ENCODE measurements at regions not wholly inside any gene's neighbourhood (a gene's known extent, or its start where the extent isn't known, plus 50 kb on each side); places are given as distances from the start of the nearest gene placed in this dataset.

DNA sequence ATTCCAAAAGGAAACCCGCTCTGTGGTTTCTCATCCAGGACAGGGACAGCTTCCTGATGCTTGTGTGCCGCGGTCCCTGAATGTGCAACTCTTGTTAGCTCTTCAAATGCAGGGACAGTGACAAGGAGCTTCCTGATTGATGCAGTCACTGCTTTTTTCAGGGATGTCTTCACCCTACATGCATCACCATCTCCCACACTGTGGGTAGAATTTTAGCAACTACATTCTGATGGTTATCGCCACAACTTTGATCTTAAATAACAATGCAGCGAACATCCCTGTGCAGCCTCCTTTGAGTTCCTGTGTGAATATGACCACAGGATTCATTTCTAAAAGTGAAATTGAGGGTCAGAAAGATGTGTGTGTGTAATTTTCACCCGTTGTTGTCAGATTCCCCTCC, 115.0 kb downstream of the GGTLC2 start:
- Histone ChIP-seq H3K9me3 (ENCODE audit: low read depth) (no peaks in the 10 kb centered on the region), H3K79me2 (no peaks in the 10 kb centered on the region), H3K27ac (no peak overlapping the region), H3K36me3 (replicated peaks; ENCODE audit: insufficient read depth, low read depth) (no peaks in the 10 kb centered on the region), H3K4me1 (ENCODE audit: insufficient read depth) (no peaks in the 10 kb centered on the region), H4K20me1 (ENCODE audit: insufficient read depth, poor library complexity, severe bottlenecking) (no peaks in the 10 kb centered on the region), H3K27me3 (no peaks in the 10 kb centered on the region), H3K9me2 (replicated peaks; ENCODE audit: insufficient read depth) (no peaks in the 10 kb centered on the region), H2AFZ (no peak overlapping the region), H3K4me2 (no peak overlapping the region), H3K4me3 (no peak overlapping the region)
- 76% methylated on average over 6 of the region's 6 CpGs for WGBS (ENCODE audit: low lambda C conversion rate, missing lambda C conversion rate)
- no peak for TF ChIP-seq EZH2 (IDR thresholded peaks at IDR 0.05; ENCODE audit: borderline replicate concordance)
- TF ChIP-seq EZH2phosphoT487 (IDR thresholded peaks at IDR 0.05; ENCODE audit: low read depth, severe bottlenecking, unreplicated experiment) = no peak
- TF ChIP-seq, protein P1, sequence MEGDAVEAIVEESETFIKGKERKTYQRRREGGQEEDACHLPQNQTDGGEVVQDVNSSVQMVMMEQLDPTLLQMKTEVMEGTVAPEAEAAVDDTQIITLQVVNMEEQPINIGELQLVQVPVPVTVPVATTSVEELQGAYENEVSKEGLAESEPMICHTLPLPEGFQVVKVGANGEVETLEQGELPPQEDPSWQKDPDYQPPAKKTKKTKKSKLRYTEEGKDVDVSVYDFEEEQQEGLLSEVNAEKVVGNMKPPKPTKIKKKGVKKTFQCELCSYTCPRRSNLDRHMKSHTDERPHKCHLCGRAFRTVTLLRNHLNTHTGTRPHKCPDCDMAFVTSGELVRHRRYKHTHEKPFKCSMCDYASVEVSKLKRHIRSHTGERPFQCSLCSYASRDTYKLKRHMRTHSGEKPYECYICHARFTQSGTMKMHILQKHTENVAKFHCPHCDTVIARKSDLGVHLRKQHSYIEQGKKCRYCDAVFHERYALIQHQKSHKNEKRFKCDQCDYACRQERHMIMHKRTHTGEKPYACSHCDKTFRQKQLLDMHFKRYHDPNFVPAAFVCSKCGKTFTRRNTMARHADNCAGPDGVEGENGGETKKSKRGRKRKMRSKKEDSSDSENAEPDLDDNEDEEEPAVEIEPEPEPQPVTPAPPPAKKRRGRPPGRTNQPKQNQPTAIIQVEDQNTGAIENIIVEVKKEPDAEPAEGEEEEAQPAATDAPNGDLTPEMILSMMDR (IDR thresholded peaks at IDR 0.05; ENCODE audit: poor library complexity) = no peak
- DNase-seq (ENCODE audit: low spot score) = no peak

DNA sequence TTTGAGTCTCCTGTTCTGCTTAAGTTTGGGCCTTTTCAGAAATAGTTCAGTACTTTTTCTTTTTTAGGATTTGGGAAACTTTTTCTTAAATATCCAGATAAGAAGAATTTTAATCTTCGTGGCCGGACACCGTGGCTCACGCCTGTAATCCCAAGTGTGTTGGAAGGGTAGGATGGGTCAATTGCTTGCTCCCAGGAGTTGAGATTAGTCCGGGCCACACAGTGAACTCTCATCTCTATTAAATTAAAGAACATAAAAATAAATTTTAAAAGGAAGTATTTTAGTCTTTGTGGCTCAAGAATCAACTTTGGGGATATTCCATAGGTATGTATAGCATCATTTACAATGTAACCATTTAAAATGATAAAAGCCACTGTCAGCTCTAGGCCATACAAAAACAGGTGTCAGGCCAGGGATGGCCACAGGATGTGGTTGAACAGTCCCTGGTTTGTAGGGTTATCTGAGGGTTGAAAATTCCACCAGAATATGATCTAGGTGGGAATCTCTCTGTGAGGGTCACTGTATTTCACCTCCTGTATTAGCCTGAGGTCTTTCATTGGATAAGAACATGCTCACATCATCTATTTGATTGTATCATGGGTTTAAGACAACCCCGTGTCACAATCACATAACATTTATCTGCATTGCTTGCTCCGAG, 115.6 kb downstream of the GGTLC2 start:
- 86% methylated on average over 7 of the region's 7 CpGs for WGBS (ENCODE audit: low lambda C conversion rate, missing lambda C conversion rate)

DNA sequence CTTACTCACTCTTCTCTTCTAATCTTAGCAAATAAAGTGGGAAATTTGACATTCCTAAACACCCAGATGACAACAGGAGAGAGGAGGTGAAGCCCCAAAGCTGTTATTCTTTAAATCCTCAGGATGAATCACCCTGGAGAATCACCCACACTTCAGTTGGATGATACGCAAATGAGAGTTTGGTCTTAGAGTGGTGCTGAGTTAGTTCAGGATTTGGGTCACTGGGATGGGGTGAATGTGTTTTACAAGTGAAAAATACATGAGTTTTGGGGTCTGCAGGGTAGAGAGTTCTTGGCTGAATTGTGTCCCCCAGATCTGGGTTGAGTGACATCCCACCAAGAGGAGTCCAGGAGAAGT, 117.2 kb downstream of the GGTLC2 start:
- Histone ChIP-seq H3K4me2 (no peak overlapping the region), H3K27me3 (no peaks in the 10 kb centered on the region), H3K79me2 (no peaks in the 10 kb centered on the region), H2AFZ (no peak overlapping the region), H3K4me3 (no peak overlapping the region), H3K4me1 (ENCODE audit: insufficient read depth) (no peaks in the 10 kb centered on the region), H3K36me3 (replicated peaks; ENCODE audit: insufficient read depth, low read depth) (no peaks in the 10 kb centered on the region), H3K27ac (no peak overlapping the region), H3K9me2 (replicated peaks; ENCODE audit: insufficient read depth) (no peaks in the 10 kb centered on the region), H3K9me3 (ENCODE audit: low read depth) (no peaks in the 10 kb centered on the region), H4K20me1 (ENCODE audit: insufficient read depth, poor library complexity, severe bottlenecking) (no peaks in the 10 kb centered on the region)
- DNase-seq (ENCODE audit: low spot score) = no peak
- TF ChIP-seq EZH2 (IDR thresholded peaks at IDR 0.05; ENCODE audit: borderline replicate concordance) = no peak
- WGBS (ENCODE audit: low lambda C conversion rate, missing lambda C conversion rate) = 81% methylated on average over 1 of the region's 1 CpG

More for the DNA sequence above, 115.6 kb downstream of the GGTLC2 start:
- H3K9me2 ChIP-seq (replicated peaks; ENCODE audit: insufficient read depth) = no peaks in the 10 kb centered on the region
- no peaks in the 10 kb centered on the region for H3K4me1 ChIP-seq (ENCODE audit: insufficient read depth)
- no peaks in the 10 kb centered on the region for H4K20me1 ChIP-seq (ENCODE audit: insufficient read depth, poor library complexity, severe bottlenecking)
- H3K27me3 ChIP-seq = no peaks in the 10 kb centered on the region
- DNase-seq (ENCODE audit: low spot score) = no peak
- H3K4me3 ChIP-seq = no peak overlapping the region
- H2AFZ ChIP-seq = no peak overlapping the region
- H3K9me3 ChIP-seq (ENCODE audit: low read depth) = no peaks in the 10 kb centered on the region
- H3K79me2 ChIP-seq = no peaks in the 10 kb centered on the region
- H3K4me2 ChIP-seq = no peak overlapping the region
- H3K36me3 ChIP-seq (replicated peaks; ENCODE audit: insufficient read depth, low read depth) = no peaks in the 10 kb centered on the region
- TF ChIP-seq EZH2phosphoT487 (IDR thresholded peaks at IDR 0.05; ENCODE audit: low read depth, severe bottlenecking, unreplicated experiment) (no peak), EZH2 (IDR thresholded peaks at IDR 0.05; ENCODE audit: borderline replicate concordance) (no peak)
- TF ChIP-seq, protein P1 (IDR thresholded peaks at IDR 0.05; ENCODE audit: poor library complexity) = no peak
- H3K27ac ChIP-seq = no peak overlapping the region

DNA sequence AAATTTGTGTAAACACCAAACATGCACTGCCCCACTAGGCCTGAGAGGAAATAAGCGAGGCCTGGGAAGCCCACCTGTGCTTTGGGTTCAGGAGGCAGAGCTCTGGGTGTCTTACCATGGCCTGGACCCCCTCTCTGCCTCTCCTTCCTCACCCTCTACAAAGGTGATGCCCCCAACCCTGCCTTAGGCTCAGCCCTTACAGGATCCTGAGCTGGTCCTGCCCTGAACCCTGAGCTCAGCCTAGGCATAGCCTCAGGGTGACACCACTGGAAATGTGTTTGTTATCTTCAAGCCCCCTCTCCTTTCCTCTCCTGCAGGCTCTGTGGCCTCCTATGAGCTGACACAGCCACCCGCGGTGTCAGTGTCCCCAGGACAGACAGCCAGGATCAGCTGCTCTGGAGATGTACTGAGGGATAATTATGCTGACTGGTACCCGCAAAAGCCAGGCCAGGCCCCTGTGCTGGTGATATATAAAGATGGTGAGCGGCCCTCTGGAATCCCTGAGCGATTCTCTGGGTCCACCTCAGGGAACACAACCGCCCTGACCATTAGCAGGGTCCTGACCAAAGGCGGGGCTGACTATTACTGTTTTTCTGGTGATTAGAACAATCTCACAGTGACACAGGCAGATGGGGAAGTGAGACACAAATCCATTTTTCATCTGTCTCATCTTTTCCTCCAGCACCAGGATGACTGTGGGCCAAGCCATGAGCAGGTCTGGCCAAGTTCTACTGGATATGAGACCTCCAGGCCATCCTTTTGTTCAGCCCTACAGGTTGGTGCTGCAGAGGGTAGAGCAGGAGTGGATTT, 117.8 kb downstream of the GGTLC2 start:
- no peaks in the 10 kb centered on the region for H3K4me1 ChIP-seq (ENCODE audit: insufficient read depth)
- no peaks in the 10 kb centered on the region for H3K27me3 ChIP-seq
- TF ChIP-seq, protein P1 (IDR thresholded peaks at IDR 0.05; ENCODE audit: poor library complexity) = no peak
- TF ChIP-seq EZH2phosphoT487 (IDR thresholded peaks at IDR 0.05; ENCODE audit: low read depth, severe bottlenecking, unreplicated experiment) = no peak
- TF ChIP-seq EZH2 (IDR thresholded peaks at IDR 0.05; ENCODE audit: borderline replicate concordance) = no peak
- H3K4me3 ChIP-seq = no peak overlapping the region
- no peaks in the 10 kb centered on the region for H3K79me2 ChIP-seq
- no peak overlapping the region for H3K27ac ChIP-seq
- 85% methylated on average over 8 of the region's 8 CpGs for WGBS (ENCODE audit: low lambda C conversion rate, missing lambda C conversion rate)
- H4K20me1 ChIP-seq (ENCODE audit: insufficient read depth, poor library complexity, severe bottlenecking) = no peaks in the 10 kb centered on the region
- H3K36me3 ChIP-seq (replicated peaks; ENCODE audit: insufficient read depth, low read depth) = no peaks in the 10 kb centered on the region
- H2AFZ ChIP-seq = no peak overlapping the region
- H3K9me2 ChIP-seq (replicated peaks; ENCODE audit: insufficient read depth) = no peaks in the 10 kb centered on the region
- H3K9me3 ChIP-seq (ENCODE audit: low read depth) = no peaks in the 10 kb centered on the region
- no peak overlapping the region for H3K4me2 ChIP-seq
- DNase-seq (ENCODE audit: low spot score) = no peak

All from hepatocyte (in vitro differentiated cells).